ENCODE measurements at regions not wholly inside any gene's neighbourhood (a gene's known extent, or its start where the extent isn't known, plus 50 kb on each side); places are given as distances from the start of the nearest gene placed in this dataset.

DNA sequence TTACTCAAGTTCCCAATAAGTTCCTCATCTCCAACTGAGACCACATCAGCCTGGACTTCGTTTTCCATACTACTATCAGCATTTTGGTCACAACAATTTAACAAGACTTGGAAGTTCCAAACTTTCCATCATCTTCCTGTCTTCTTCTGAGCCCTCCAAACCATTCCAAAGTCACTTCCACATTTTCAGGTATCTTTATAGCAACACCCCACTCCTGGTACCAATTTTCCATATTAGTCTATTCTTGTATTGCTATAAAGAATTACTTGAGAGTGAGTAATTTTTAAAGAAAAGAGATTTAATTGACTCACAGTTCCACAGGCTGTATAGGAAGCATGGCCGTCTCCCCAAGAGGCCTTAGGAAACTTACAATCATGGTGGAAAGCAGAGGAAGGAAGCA lies 138.6 kb upstream of the GPRIN3 start:
- Histone ChIP-seq H3K27ac (ENCODE audit: low read depth, low read length) (no peak overlapping the region), H3K36me3 (ENCODE audit: control insufficient read depth, insufficient read depth, low read length) (no peaks in the 10 kb centered on the region), H3K4me1 (ENCODE audit: control insufficient read depth, insufficient read depth, low read length) (no peaks in the 10 kb centered on the region), H3K27me3 (ENCODE audit: control insufficient read depth, insufficient read depth, low read length, poor library complexity, severe bottlenecking) (no peaks in the 10 kb centered on the region), H3K9me3 (ENCODE audit: control insufficient read depth, low read length) (peaks cover 31% of the 10 kb centered on the region), H3K9ac (ENCODE audit: extremely low read depth, low read length, poor library complexity, severe bottlenecking) (no peak overlapping the region), H3K4me3 (ENCODE audit: low read length) (no peak overlapping the region)
- DNase-seq, result no peak
- 79 to 86% methylated on average over 2 of the region's 2 CpGs for WGBS, 2 experiments (ENCODE audit: insufficient coverage in 1 of 2, insufficient read length in 1 of 2)
- peaks cover 30% of the 10 kb centered on the region for H3K9me3 Mint-ChIP-seq
- peaks cover 6% of the 10 kb centered on the region for H3K36me3 Mint-ChIP-seq (ENCODE audit: low read depth)
- H3K27ac Mint-ChIP-seq, result no peak overlapping the region
- no peaks in the 10 kb centered on the region for H3K27me3 Mint-ChIP-seq (ENCODE audit: insufficient read depth)
- no peaks in the 10 kb centered on the region for H3K4me1 Mint-ChIP-seq
- H3K4me3 Mint-ChIP-seq, result no peak overlapping the region
- TF ChIP-seq, protein P1, sequence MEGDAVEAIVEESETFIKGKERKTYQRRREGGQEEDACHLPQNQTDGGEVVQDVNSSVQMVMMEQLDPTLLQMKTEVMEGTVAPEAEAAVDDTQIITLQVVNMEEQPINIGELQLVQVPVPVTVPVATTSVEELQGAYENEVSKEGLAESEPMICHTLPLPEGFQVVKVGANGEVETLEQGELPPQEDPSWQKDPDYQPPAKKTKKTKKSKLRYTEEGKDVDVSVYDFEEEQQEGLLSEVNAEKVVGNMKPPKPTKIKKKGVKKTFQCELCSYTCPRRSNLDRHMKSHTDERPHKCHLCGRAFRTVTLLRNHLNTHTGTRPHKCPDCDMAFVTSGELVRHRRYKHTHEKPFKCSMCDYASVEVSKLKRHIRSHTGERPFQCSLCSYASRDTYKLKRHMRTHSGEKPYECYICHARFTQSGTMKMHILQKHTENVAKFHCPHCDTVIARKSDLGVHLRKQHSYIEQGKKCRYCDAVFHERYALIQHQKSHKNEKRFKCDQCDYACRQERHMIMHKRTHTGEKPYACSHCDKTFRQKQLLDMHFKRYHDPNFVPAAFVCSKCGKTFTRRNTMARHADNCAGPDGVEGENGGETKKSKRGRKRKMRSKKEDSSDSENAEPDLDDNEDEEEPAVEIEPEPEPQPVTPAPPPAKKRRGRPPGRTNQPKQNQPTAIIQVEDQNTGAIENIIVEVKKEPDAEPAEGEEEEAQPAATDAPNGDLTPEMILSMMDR (conservative IDR thresholded peaks at IDR 0.05), result no peak

DNA sequence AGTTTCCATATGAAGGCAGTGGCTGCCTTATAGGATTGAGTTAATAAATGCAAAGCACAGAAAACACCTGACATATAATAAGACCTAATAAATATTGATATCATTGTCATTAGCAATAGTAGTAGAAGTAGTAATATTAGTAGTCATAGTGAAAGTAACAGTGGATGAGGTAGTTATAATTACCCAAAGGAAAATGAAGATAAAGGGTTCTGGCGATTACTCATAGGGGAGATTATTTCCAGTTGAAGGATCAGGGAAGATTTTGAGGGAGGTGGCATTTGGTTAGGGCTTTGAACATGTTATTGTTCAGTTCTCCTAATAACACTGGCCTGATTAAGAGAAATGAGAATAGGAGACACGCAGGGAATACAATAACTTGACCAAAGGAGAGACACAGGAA lies 131.9 kb upstream of the GPRIN3 start:
- peaks cover 4% of the 10 kb centered on the region for H3K9me3 ChIP-seq (ENCODE audit: control insufficient read depth, low read length)
- DNase-seq, result no peak
- no peaks in the 10 kb centered on the region for H3K4me1 Mint-ChIP-seq
- peaks cover 4% of the 10 kb centered on the region for H3K9me3 Mint-ChIP-seq
- peaks cover 6% of the 10 kb centered on the region for H3K27me3 Mint-ChIP-seq (ENCODE audit: insufficient read depth)
- no peak overlapping the region for H3K27ac ChIP-seq (ENCODE audit: low read depth, low read length)
- H3K36me3 ChIP-seq (ENCODE audit: control insufficient read depth, insufficient read depth, low read length), result no peaks in the 10 kb centered on the region
- H3K36me3 Mint-ChIP-seq (ENCODE audit: low read depth), result no peaks in the 10 kb centered on the region
- no peak overlapping the region for H3K27ac Mint-ChIP-seq
- H3K4me1 ChIP-seq (ENCODE audit: control insufficient read depth, insufficient read depth, low read length), result no peaks in the 10 kb centered on the region
- H3K4me3 Mint-ChIP-seq, result no peak overlapping the region
- WGBS, 2 experiments (ENCODE audit: insufficient coverage in 1 of 2, insufficient read length in 1 of 2), result 79 to 100% methylated on average over 1 to 2 of the region's 2 CpGs
- TF ChIP-seq, protein P1 (conservative IDR thresholded peaks at IDR 0.05), result no peak
- no peak overlapping the region for H3K9ac ChIP-seq (ENCODE audit: extremely low read depth, low read length, poor library complexity, severe bottlenecking)
- H3K4me3 ChIP-seq (ENCODE audit: low read length), result no peak overlapping the region
- H3K27me3 ChIP-seq (ENCODE audit: control insufficient read depth, insufficient read depth, low read length, poor library complexity, severe bottlenecking), result no peaks in the 10 kb centered on the region

DNA sequence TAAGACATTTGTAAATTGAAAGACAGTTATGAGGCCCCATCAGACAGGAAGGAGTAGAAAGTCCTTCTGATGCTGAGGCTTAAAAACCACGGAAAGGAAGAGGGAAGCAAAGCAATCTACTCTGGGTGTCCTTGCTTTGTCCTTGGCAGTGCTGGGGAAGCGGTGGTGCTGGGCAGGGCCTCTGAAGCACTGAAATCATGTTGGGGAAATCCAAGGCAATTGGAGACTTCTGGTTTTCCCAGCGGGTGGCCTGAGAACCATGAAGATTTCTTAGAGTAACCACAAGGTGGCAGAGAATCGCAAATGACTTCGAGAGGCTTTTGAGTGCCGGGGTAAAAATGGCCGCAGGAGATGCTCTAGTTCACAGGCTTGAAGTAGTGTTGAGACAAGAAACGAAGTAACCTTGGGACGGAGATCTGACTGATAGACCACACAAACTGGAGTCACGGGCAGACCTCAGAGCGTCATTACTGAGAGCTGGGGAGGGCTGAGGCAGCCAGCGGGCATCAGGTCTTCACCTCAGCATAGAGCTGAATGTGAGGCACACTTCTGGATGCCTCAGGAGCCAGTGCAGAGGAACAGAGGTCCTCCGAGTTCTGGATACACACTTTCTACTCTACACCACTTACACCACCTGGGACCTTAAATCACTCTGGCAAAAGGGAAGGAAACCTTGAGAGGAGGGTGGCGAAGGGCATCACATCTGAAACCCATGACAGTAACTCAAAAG lies 130.7 kb upstream of the GPRIN3 start:
- Histone ChIP-seq H3K27me3 (ENCODE audit: control insufficient read depth, insufficient read depth, low read length, poor library complexity, severe bottlenecking) (no peaks in the 10 kb centered on the region), H3K36me3 (ENCODE audit: control insufficient read depth, insufficient read depth, low read length) (no peaks in the 10 kb centered on the region), H3K4me1 (ENCODE audit: control insufficient read depth, insufficient read depth, low read length) (no peaks in the 10 kb centered on the region), H3K27ac (ENCODE audit: low read depth, low read length) (no peak overlapping the region), H3K4me3 (ENCODE audit: low read length) (no peak overlapping the region), H3K9me3 (ENCODE audit: control insufficient read depth, low read length) (no peaks in the 10 kb centered on the region), H3K9ac (ENCODE audit: extremely low read depth, low read length, poor library complexity, severe bottlenecking) (no peak overlapping the region)
- no peaks in the 10 kb centered on the region for H3K36me3 Mint-ChIP-seq (ENCODE audit: low read depth)
- no peaks in the 10 kb centered on the region for H3K4me1 Mint-ChIP-seq
- WGBS, 2 experiments (ENCODE audit: insufficient coverage in 1 of 2, insufficient read length in 1 of 2), result 84 to 89% methylated on average over 11 to 14 of the region's 14 CpGs
- TF ChIP-seq, protein P1 (conservative IDR thresholded peaks at IDR 0.05), result peak; percentile 76
- H3K27ac Mint-ChIP-seq, result no peak overlapping the region
- DNase-seq, result peak; percentile 87
- H3K9me3 Mint-ChIP-seq, result no peaks in the 10 kb centered on the region
- H3K27me3 Mint-ChIP-seq (ENCODE audit: insufficient read depth), result peaks cover 6% of the 10 kb centered on the region
- no peak overlapping the region for H3K4me3 Mint-ChIP-seq
